ENCODE measurements at regions not wholly inside any gene's neighbourhood (a gene's known extent, or its start where the extent isn't known, plus 50 kb on each side); places are given as distances from the start of the nearest gene placed in this dataset.
A peak's percentile ranks its signal among the peaks of the same experiment; 100 is the strongest.

DNA sequence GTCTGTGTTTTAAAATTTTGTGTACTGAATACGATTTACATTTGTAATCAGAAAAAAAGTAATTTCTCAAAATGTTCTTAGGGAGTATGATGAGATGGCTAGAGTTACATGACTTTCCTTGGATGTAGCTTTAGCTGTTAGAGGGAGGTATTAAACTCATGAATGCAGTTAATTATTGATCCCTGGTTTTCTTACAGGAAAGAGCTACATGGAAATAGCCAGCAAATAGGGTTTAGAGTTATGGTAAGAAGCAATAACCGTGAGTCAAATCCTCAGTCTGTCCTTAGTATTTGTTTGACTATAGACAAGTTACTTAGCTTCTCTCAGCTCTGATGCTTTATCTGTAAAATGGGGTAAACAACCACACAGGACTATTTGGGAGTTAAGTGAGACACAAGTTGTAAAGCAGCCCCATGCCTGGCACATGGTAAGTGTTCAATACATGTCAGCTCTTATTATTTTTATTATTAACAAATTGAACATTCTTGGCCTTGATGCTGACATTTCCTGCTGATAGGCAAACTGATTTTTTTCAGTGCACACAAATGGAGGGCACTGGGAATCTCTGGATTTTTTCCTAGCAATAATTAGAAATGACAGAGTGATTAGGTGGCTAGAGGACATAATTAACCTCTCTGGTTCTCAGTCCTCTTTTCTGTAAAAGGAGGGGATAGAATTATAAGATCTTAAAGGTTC, 204.5 kb upstream of the PHYHIPL start:
- peaks cover 10% of the 10 kb centered on the region for H3F3A ChIP-seq (ENCODE audit: insufficient read depth, low read length, poor library complexity, severe bottlenecking)
- H3K27ac ChIP-seq (ENCODE audit: low read length): peak overlapping the region; percentile 84
- H3K36me3 ChIP-seq (ENCODE audit: insufficient read depth, low read length): no peaks in the 10 kb centered on the region
- no peaks in the 10 kb centered on the region for H3K79me2 ChIP-seq (replicated peaks; ENCODE audit: insufficient read depth, low read length)
- H3K27me3 ChIP-seq (ENCODE audit: insufficient read depth, low read depth, low read length): no peaks in the 10 kb centered on the region
- H3K9me3 ChIP-seq (ENCODE audit: low read length): no peaks in the 10 kb centered on the region
- no peak overlapping the region for H3K4me3 ChIP-seq (ENCODE audit: low read length)
- H4K20me1 ChIP-seq (ENCODE audit: insufficient read depth): no peaks in the 10 kb centered on the region
- H2AFZ ChIP-seq (ENCODE audit: low read depth, low read length): peak overlapping the region; percentile 16
- no peaks in the 10 kb centered on the region for H3K9me2 ChIP-seq (ENCODE audit: insufficient read depth, low read length)
- H3K4me2 ChIP-seq (ENCODE audit: low read length): peak overlapping the region; percentile 17
- peak overlapping the region; percentile 46 for H3K9ac ChIP-seq (ENCODE audit: low read length)
- TF ChIP-seq SMC3 (conservative IDR thresholded peaks at IDR 0.05; ENCODE audit: poor library complexity) (no peak), EZH2 (IDR thresholded peaks at IDR 0.05; ENCODE audit: borderline replicate concordance, insufficient read depth, low read length, poor library complexity, severe bottlenecking) (no peak), TAF1 (IDR thresholded peaks at IDR 0.05; ENCODE audit: low read depth) (no peak), EP300 (conservative IDR thresholded peaks at IDR 0.05; ENCODE audit: poor library complexity, severe bottlenecking) (no peak), POLR2AphosphoS5 (IDR thresholded peaks at IDR 0.05) (no peak), RAD21 (conservative IDR thresholded peaks at IDR 0.05) (no peak), MXI1 (conservative IDR thresholded peaks at IDR 0.05; ENCODE audit: poor library complexity, severe bottlenecking) (no peak)
- TF ChIP-seq, protein P1, sequence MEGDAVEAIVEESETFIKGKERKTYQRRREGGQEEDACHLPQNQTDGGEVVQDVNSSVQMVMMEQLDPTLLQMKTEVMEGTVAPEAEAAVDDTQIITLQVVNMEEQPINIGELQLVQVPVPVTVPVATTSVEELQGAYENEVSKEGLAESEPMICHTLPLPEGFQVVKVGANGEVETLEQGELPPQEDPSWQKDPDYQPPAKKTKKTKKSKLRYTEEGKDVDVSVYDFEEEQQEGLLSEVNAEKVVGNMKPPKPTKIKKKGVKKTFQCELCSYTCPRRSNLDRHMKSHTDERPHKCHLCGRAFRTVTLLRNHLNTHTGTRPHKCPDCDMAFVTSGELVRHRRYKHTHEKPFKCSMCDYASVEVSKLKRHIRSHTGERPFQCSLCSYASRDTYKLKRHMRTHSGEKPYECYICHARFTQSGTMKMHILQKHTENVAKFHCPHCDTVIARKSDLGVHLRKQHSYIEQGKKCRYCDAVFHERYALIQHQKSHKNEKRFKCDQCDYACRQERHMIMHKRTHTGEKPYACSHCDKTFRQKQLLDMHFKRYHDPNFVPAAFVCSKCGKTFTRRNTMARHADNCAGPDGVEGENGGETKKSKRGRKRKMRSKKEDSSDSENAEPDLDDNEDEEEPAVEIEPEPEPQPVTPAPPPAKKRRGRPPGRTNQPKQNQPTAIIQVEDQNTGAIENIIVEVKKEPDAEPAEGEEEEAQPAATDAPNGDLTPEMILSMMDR (IDR thresholded peaks at IDR 0.05; ENCODE audit: poor library complexity, severe bottlenecking): no peak
- TF ChIP-seq, protein P2, sequence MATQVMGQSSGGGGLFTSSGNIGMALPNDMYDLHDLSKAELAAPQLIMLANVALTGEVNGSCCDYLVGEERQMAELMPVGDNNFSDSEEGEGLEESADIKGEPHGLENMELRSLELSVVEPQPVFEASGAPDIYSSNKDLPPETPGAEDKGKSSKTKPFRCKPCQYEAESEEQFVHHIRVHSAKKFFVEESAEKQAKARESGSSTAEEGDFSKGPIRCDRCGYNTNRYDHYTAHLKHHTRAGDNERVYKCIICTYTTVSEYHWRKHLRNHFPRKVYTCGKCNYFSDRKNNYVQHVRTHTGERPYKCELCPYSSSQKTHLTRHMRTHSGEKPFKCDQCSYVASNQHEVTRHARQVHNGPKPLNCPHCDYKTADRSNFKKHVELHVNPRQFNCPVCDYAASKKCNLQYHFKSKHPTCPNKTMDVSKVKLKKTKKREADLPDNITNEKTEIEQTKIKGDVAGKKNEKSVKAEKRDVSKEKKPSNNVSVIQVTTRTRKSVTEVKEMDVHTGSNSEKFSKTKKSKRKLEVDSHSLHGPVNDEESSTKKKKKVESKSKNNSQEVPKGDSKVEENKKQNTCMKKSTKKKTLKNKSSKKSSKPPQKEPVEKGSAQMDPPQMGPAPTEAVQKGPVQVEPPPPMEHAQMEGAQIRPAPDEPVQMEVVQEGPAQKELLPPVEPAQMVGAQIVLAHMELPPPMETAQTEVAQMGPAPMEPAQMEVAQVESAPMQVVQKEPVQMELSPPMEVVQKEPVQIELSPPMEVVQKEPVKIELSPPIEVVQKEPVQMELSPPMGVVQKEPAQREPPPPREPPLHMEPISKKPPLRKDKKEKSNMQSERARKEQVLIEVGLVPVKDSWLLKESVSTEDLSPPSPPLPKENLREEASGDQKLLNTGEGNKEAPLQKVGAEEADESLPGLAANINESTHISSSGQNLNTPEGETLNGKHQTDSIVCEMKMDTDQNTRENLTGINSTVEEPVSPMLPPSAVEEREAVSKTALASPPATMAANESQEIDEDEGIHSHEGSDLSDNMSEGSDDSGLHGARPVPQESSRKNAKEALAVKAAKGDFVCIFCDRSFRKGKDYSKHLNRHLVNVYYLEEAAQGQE (IDR thresholded peaks at IDR 0.05; ENCODE audit: borderline replicate concordance): no peak

DNA sequence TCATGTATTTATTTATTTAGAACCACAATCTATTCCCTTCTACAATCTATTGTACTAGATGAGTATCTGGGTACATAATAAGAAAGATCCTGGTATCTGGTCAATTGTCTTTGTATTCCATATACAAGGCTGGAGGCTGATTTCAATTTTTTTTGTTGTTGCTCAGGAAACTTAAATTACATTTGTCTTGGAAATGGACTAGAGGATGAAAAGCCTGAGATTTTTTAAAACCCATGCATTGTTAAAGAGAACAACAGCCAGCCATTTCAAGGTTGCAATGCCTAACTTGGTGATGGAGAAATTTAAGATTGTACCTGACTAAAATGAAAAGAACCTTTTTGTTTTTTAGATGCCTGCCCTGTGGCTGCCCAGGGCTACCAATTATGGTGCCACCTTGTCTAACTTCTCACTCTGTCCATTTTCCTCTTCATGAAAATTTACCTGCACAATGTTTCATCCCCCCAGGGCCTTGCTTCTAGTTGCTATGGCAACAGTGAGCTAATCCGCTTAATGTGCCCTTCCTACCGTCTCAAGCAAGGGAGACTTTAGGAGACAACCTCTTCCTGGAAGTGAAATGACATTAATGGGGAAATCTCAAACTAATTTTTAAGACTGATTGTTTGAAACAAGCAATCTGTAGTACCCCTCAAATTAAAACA, 203.7 kb upstream of the PHYHIPL start:
- H3K4me2 ChIP-seq (ENCODE audit: low read length): peak overlapping the region; percentile 21
- no peaks in the 10 kb centered on the region for H3K27me3 ChIP-seq (ENCODE audit: insufficient read depth, low read depth, low read length)
- peak overlapping the region; percentile 46 for H3K9ac ChIP-seq (ENCODE audit: low read length)
- peak overlapping the region; percentile 84 for H3K27ac ChIP-seq (ENCODE audit: low read length)
- no peaks in the 10 kb centered on the region for H3K9me3 ChIP-seq (ENCODE audit: low read length)
- peak overlapping the region; percentile 16 for H2AFZ ChIP-seq (ENCODE audit: low read depth, low read length)
- no peaks in the 10 kb centered on the region for H3K9me2 ChIP-seq (ENCODE audit: insufficient read depth, low read length)
- TF ChIP-seq TAF1 (IDR thresholded peaks at IDR 0.05; ENCODE audit: low read depth): no peak
- TF ChIP-seq RAD21 (conservative IDR thresholded peaks at IDR 0.05): no peak
- peak; percentile 35 for TF ChIP-seq POLR2AphosphoS5 (IDR thresholded peaks at IDR 0.05)
- TF ChIP-seq, protein P1 (IDR thresholded peaks at IDR 0.05; ENCODE audit: poor library complexity, severe bottlenecking): no peak
- no peak for TF ChIP-seq MXI1 (conservative IDR thresholded peaks at IDR 0.05; ENCODE audit: poor library complexity, severe bottlenecking)
- TF ChIP-seq EP300 (conservative IDR thresholded peaks at IDR 0.05; ENCODE audit: poor library complexity, severe bottlenecking): peak; percentile 75
- no peak for TF ChIP-seq EZH2 (IDR thresholded peaks at IDR 0.05; ENCODE audit: borderline replicate concordance, insufficient read depth, low read length, poor library complexity, severe bottlenecking)
- TF ChIP-seq SMC3 (conservative IDR thresholded peaks at IDR 0.05; ENCODE audit: poor library complexity): no peak
- TF ChIP-seq, protein P2 (IDR thresholded peaks at IDR 0.05; ENCODE audit: borderline replicate concordance): peak; percentile 10
- H3K36me3 ChIP-seq (ENCODE audit: insufficient read depth, low read length): no peaks in the 10 kb centered on the region
- peaks cover 10% of the 10 kb centered on the region for H3F3A ChIP-seq (ENCODE audit: insufficient read depth, low read length, poor library complexity, severe bottlenecking)
- H3K4me3 ChIP-seq (ENCODE audit: low read length): peak overlapping the region; percentile 45
- no peaks in the 10 kb centered on the region for H3K79me2 ChIP-seq (replicated peaks; ENCODE audit: insufficient read depth, low read length)
- H4K20me1 ChIP-seq (ENCODE audit: insufficient read depth): no peaks in the 10 kb centered on the region
